Stimulated activated naive CD8-positive, alpha-beta T cell treated with anti-CD3 and anti-CD28 coated beads, Interleukin-15, Interleukin-2, amounts not matched to agents 100 U/mL and 50 U/mL, for 24 hours (primary cell): ENCODE measurements at regions not wholly inside any gene's neighbourhood (a gene's known extent, or its start where the extent isn't known, plus 50 kb on each side); places are given as distances from the start of the nearest gene placed in this dataset.
"Not testable (repeated sequence)": the region's sequence is repeated elsewhere in the genome, so short reads cannot be mapped to it uniquely, and the experiment has no call there.

Experiments
- ATAC-seq: fragments of 150-1000 bp; cut with Tn5 transposase; one replicate; pipeline ENCODE4 v1.10.0; 2021
- DNase-seq: peaks from one replicate; pipeline ENCODE4 v3.0.0; 2021

DNA sequence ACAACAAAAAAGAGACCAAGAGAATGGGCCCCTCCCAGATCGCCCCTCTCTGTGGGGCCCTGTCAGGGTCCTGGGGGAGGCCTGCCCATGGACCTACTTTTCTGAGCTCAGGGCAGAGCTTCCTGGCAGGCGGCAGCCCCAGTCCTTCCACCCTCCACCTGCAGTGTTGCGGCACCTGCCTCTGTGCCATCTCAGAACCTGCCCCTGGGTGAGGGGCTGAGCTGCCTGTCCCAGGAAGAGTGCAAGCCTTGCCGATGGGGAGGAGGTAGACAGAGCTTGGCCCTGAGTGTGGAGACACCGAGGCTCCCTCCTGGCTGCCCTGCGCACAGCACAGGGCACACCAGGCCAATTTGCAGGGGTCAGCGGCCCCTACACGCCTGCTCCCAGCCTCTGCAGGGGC, 67.5 kb downstream of the UNCX start:
- no peak for DNase-seq
- ATAC-seq: no peak

DNA sequence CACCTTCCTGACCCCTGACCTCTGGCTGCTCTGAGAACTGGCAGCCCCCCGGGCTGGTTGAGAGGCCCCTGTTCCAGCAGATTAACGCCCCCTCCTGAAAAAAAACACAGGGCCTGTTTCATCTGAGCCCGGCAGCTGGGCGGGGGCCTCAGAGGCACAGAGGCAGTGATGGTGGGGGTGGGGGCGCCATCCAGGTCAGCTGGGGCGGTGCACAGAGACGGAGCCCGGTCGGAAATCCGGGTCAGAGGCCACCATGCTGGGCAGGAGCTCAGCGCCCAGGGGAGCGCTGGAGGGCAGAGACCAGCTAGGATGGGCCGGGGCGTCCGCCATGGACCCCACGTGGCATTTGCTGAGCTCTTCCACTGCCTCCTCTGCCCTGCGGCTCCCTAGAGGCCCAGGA, 68.0 kb downstream of the UNCX start:
- DNase-seq (no peak), ATAC-seq (no peak)

DNA sequence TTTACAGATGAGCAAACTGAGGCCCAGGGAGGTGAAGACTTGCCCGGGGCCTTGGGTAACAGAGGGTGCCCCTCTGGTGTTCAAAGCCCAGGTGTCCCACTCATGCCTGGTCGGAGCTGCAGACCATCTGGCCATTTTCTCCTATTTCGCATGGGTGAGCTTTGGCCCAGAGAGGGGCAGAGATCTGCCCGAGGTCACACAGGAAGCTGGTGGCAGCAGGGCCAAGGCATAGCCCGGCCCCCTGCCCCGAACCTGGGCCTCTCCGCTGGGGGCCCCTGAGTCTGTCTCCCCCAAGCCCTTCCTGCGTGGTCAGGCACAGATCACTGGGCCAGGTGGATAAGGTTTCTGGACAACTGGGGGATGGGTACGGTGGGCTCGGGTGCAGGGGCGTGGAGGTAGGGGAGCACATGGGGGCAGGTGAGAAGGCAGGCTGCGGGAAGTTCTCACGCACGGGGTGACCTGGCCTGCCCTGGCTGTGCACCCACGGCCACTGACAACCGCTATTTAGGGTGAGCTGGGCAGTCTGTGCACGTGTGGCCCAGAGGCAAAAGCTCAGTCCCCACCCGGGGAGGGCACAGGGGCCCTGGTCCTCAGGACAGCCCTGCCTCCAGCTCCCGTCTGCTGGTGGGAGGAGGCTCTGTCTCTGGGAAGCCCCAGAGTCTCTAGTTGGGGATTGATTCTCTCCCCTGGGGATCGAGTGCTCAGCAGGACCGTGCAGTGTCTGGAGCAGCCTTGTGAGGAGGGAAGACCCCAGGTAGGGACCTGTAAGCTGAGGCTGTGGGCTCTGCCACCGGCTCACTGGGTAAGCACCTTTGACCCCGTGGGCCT, 68.6 kb downstream of the UNCX start:
- no peak for ATAC-seq

DNA sequence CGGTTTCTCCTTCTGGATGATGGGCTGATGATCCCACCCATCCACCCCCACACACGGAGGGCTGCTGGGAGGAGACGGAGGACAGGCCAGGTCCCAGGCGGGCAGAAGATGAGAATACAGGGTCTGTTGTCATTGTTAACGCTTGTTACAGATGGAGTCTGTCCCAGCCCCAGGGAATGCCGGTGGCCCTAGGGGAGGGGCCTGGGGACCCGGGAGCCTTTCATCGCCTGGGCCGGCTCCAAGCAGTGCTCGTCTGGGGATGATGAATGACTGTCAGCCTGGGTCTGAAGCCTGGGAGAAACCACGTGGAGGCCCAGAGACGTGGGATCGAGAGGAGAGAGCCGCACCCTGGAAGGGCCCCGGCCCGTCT, 69.2 kb downstream of the UNCX start:
- ATAC-seq (no peak), DNase-seq (no peak)

More for the DNA sequence above, 68.6 kb downstream of the UNCX start:
- DNase-seq: no peak

DNA sequence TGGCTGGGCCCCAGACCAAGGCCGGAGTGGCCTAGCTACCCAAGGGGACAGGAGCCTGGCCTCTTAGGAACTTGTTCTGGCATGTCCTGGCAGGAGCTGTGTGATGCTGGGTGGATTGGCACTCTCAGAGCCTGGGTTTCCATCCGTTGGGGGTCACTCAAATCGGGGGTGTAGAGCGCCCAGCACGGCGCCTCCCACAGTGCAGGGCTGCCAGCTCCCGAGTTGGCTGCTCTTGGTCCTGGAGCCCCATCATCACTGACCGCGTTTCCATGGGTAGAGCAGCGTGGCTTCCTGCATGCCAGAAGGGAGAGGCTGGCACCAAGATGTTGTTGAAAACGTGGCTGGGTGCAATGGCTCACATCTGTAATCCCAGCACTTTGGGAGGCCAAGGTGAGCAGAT, 70.3 kb downstream of the UNCX start:
- ATAC-seq (no peak), DNase-seq (no peak)

DNA sequence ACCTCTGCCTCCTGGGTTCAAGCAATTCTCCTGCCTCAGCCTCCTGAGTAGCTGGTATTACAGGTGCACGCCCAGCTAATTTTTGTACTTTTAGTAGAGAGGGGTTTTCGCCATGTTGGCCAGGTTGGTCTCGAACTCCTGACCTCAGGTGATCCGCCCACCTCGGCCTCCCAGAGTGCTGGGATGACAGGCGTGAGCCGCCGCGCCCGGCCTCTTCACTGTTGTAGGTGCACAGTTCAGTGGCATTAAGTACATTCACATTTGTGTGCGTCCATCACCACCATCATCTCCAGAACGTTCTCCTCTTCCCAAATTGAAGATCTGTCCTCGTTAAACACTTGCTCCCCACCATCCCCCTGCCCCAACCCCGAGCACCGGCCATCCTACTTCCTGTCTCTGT, 71.3 kb downstream of the UNCX start:
- ATAC-seq, DNase-seq: not testable (repeated sequence)

DNA sequence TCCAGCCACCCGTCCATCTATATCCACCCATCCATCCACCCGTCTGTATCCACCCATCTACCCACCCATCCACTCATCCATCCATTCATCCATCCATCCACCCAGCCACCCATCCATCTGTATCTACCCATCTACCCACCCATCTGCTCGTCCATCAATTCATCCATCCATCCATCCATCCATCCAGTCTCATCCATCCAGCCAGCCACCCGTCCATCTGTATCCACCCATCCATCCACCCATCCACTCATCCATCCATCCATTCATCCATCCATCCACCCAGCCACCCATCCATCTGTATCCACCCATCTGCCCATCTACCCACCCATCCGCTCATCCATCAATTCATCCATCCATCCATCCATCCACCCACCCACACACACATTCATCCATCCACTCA, 73.2 kb downstream of the UNCX start:
- DNase-seq (no peak), ATAC-seq (no peak)

DNA sequence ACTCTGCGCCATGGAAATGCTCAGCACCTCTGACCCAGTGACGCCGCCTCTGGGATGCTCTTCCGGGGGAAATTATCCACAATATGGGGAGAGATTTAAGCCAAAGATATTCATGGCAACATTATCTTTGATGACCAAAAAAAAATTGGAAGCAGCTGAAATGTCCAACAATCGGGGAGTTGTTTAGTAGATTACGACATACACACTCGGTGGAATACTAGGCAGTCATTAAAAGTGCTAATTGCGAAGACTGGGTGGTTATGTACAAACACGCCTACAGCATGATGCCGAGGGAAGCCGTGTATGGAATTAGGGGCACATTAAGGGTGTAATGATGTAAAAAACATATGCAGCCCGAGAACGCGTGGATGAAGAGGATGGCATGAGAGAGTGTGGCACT, 75.2 kb downstream of the UNCX start:
- DNase-seq (no peak), ATAC-seq (no peak)

DNA sequence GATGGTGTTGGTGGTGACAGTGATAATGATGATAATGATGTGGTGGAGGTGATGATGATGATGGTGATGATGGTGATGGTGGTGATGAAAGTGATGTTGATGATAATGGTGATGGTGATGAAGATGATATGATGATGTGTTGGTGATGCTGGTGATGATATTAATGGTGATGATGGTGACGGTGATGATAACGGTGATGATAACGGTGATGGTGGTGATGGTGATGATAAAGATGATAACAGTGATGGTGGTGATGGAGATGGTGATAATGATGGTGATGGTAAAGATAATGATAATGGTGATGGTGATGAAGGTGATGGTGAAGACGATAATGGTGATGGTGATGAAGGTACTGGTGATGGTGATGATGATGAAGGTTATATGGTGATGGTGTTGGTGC, 76.6 kb downstream of the UNCX start:
- DNase-seq (no peak), ATAC-seq (no peak)

DNA sequence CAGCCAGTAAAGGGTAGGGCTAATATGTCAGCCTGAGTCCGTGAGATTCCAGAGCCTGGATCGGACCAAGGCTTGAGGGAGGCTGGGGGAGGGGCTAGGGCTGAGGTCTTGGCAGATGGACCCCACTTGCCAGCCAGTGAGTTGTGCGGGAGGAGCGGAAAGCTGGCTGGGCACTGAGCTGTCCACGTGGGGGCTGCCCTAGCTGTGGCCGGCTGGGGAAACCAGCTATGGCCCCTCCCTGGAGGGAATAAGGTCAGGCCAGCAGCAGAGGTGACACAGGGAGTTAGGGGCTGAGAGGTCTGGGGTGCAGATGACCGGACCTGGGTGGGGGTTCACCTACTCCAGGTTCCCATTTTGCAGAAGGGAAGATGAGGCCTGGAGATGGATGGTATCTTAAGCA, 77.3 kb downstream of the UNCX start:
- ATAC-seq (no peak), DNase-seq (no peak)

DNA sequence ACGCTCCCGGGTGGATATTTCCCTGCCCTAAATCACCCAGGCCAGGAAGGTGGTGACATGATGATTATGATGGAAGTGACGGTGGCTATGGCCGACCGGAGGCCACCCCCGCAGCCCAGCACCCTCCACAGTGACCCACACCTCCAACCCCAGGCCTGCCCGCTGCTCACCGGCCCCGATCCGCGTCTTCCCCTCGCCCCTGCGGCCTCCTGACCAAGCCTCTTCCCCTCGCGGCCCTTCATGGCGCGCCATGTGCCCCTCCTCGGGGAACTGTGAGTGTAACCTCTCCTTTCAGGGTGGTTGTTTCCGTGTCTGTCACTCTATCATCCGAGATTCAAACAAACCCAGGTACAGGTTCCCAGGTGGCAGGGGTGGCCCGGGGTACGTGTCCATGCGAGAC, 78.3 kb downstream of the UNCX start:
- no peak for ATAC-seq
- no peak for DNase-seq

DNA sequence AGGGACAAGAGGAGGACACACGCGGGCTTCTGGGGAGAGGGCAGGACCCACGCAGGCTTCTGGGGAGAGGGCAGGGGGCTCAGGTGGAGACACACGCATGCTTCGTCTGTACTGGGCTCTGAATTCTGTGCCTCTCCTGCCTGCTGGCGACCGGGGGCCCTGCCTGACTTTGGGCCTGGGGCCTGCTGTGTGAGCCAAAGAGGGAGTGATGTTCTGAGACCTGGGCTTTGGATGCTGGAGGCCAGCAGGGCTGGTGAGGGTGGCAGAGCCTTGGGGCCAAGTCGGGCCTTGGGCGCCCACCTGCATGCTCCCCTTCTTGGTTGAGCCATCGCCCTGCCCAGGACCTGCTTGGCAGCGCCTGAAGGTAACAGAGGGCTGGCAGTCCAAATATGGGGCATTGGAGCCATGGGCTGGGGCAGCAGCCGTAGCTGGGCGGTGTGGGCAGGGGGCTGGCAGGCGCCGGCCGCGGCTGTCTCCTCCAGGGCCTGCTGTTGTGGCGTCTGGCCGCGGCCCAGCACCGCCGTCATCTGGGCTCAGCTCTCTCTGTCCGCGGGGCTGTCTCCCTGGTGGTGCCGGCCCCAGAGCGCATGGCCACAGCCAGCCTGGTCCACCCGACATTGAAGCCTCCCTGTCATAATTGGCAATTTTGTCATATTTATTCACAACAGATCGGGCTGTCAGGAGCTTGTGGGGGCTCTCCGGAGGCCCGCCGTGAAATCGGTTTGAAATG, 78.9 kb downstream of the UNCX start:
- ATAC-seq (no peak), DNase-seq (no peak)

DNA sequence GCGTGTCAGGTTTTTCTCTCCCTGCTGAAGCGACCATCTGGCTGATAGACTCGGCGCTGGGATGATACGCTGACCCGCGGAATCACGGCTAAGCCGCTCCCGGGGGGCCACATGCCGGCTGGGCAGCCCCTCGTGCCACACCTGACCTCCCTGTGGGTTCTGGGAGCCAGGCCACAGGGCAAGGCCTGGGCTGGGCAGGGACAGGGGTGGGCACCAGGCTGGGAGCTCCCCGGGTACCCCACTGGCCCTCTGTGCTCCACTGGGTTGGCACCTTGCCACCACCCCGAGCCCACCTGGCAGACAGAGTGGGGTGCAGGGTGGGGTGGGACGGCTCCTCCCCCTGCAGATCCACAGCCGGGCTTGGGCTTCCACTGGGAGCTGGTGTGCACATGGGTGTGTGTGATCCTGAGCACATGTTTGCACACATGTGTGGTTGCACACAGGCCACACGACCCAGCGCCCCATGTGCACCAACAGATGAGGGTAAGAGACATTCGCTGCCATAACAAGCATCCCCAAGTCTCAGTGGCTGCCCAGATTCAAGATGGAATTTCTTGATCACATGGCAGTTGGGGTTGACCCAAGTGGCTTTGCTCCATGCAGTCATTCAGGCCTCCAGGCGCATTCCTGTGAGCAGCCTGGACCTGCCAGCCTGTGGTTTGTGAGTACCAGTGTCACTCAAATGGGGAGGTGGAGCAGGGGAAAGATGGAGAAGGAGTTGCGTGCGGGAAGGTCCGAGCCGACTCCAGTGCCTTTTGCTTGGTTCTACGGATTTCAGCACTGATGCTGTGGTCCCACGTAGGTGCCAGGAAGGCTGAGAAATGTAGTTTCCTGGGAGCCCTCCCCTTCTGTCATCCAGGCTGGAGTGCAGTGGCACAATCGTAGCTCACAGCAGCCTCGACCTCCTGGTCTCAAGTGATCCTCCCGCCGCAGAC, 79.7 kb downstream of the UNCX start:
- no peak for ATAC-seq

DNA sequence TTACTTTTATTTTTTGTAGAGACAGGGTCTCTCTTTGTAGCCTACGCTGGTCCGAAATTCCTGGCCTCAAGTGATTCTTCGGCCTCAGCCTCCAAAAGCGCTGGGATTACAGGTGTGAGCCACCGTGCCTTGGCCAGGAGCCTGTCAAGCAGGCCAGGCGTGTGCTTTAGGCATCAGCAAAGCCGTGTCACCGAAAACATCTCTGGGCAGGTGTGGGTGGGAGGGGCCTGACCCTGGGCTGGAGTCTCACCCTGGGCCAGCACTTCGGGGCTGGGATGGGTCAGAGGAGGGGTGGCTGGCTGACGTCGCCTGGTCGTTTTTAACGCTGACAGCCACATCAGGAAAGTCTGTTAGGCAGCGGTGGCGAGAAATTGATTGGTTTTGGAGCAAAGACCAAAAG, 80.9 kb downstream of the UNCX start:
- DNase-seq: no peak

More for the DNA sequence above, 79.7 kb downstream of the UNCX start:
- DNase-seq: no peak

DNA sequence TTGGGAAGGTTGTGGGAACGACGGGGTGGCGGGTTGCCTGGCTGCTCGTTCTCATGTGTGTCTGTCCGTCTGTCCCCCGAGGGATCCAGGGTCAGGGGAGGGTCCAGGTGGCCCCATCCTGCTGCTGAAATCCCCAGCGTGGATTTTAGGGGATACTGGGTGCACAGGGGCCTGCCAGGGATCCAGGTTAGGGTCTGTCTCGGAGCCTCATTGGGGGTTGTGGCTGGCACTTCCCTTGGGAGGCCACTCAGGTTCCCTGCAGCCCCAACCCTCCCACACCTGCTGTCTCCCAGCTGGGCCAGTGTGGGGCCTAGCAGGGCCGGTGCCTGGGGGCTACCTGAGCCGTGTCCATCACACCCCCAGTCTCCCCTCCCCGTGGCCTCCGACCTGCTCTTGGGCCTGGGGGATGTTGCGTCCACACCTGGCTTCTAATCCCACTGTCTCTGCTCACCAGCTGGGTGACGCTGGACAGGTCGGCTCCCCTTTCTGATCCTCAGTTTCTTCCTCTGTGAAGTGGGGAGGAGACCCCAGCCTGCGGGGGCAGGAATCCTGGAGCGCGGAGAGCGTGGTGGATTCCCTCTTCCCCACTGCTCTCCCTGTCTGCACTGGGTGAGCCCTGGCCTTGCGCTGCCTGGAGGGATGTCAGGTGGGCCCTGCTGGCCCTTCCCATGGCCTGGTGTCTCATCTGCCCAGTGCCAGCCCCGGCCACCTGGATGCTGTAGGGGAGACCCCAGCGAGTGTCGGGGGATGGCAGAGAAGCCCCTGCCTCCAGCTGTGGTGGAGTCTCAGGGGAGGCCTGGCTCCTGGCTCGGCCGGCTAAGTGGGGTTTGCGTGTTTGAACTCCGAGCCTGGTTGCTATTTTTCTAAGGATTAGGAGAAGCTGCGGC, 81.6 kb downstream of the UNCX start:
- DNase-seq: no peak
- no peak for ATAC-seq

More for the DNA sequence above, 80.9 kb downstream of the UNCX start:
- no peak for ATAC-seq

DNA sequence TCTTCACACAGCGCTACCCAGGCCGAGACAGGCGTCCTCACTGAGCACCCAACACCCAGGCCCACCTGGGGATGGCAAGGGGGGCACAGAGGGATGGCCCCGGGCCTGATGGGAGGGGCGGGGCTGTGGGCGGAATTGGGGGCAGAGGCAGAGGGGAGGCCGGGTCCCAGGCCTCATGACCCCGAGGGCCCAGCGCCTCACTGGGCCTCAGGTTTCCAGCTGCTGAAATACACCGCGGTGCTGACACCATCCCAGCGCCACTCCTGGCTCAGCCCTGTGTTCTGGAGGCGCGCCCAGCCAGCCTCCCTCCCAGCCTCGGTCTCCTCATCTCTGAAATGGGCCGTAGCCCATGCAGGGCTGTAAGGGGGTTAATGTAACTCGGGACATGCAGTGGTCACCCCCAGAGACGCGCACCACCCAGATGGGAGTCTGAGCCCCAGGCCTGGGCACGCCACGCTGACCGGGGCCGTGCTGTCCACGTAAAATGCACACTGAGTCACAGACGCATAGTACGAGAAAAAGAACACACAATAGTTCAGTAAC, 82.3 kb downstream of the UNCX start:
- ATAC-seq: no peak
- no peak for DNase-seq

DNA sequence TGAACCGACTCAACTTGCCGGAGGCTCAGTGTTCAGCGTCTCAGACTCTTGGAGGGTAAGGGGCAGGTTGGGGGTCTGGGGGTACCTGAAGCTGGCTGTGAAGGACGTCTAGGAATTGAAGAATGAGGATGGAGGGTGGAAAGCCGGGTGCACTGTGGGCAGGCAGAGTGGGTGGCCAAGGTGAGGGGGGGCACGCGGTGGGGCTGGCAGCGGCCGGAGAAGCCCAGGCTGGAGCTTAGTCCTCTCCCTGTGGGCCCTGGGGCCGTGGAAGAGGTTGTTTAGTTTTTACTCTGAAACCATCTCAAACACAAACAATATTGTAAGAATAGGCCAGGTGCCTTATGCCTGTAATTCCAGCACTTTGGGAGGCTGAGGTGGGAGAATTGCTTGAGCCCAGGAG, 83.4 kb downstream of the UNCX start:
- DNase-seq (no peak), ATAC-seq (no peak)

DNA sequence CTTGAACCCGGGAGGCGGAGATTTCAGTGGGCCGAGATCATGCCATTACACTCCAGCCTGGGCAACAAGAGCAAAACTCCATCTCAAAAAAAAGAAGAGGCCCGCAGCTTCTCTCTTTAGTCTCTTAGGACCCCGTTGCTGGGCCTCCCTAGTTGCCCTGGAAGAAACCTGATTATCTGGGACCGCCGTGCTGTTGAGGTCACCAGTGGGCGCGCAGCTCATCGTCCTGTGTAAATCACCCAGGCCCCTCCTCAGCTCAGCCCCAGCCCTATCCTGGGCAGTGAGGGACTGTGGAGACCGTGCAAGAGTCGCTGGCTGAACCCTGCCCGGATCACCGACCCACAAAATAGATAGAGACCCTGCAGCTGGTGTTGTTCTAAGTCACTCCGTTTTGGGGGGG, 85.0 kb downstream of the UNCX start:
- no peak for ATAC-seq

DNA sequence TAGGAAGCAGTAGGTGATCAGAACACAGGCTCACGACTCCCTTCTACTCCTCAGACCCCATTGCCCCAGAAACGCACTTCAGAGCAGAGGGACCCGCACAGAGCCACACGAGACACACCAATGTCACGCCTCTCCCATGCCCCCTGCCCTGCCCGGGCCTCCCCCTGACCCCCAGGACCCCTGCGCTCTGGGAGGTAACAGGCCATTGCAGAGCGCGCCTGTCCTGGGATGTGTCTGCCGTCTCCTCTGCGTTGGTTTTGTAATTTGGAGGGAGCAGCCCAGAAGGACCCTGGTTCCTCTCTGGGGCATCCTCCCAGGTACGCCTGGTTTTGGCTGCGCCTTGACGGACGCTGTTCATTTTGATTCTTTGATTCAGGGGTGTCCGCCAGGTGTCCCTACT, 85.4 kb downstream of the UNCX start:
- DNase-seq (no peak), ATAC-seq (no peak)

More for the DNA sequence above, 85.0 kb downstream of the UNCX start:
- no peak for DNase-seq

DNA sequence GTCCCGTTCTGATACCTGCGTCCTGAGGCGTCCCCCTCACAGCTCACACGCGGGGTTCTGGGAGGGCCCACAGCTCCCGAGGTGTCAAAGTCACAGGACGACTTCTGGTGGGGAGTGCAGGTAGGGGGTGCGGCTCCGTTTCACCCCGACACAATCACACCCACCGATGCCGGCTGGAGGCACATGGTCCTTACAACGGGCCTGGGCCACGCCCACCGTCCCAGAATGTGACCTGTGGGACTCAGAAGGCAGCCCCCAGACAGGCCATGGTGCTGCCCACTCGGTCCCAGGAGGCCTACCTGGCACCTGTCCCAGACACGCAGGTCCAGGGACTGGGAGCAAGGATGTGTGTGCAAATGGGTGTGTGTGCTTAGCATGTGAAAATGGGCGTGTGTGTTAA, 86.0 kb downstream of the UNCX start:
- ATAC-seq: no peak

DNA sequence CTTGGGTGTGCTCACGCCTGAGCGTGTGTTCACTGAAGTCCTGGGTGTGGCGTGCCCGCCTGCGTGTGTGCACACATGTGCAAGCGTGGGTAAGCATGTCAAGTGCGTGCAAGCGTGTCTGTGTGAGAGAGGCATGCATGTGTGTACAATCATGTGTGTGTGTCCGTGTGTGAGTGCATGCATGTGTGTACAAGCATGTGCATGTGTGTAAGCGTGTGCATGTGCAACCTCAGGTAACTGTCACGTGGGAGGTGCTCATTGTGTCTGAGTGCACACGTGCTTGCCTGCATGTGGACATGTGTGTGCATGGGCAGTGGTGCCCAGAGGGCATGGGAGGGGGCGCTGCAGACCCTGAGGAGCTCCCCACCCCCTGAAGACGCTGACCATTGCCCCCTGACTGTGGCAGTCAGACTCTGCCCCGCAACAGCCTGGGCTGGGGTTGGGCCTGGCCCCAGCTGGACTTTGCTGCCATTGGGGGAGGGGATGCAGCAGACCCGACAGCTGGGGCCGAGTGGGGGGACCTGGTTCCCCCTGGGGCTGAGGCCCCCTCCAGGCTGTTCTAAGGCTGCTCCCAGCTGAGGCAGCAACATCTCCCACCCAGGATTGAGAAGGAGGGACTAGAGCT, 88.1 kb downstream of the UNCX start:
- ATAC-seq (peak; percentile 6), DNase-seq (no peak)

More for the DNA sequence above, 86.0 kb downstream of the UNCX start:
- DNase-seq: no peak
